Ovary (tissue), 3 donors: ENCODE measurements at regions not wholly inside any gene's neighbourhood (a gene's known extent, or its start where the extent isn't known, plus 50 kb on each side); places are given as distances from the start of the nearest gene placed in this dataset.

ENCODE experiments used
- EP300 ChIP-seq: sonication (generic); formaldehyde crosslinking; IDR thresholded peaks from one replicate; pipeline ENCODE4 v1.6.1; 2017; ENCODE audit warnings: antibody characterized with exemption
- POLR2A ChIP-seq: fragments of 450-650 bp; IDR thresholded peaks from one replicate; pipeline ENCODE4 v1.6.1; 2017; ENCODE audit warnings: antibody characterized with exemption, mild to moderate bottlenecking, moderate library complexity
- TF ChIP-seq, protein P1 (sequence below), 3 donors: fragments of 450-650 bp in 2 of 3; fragments of 200-600 bp in 1 of 3; IDR thresholded peaks; one replicate each; pipeline versions ENCODE4 v1.5.1 to v1.8.0; 2016 to 2022; ENCODE audit warnings: antibody characterized with exemption in 3 of 3, mild to moderate bottlenecking in 1 of 3
- donor health status: DM: no; HTN: no; CAD: no.

DNA sequence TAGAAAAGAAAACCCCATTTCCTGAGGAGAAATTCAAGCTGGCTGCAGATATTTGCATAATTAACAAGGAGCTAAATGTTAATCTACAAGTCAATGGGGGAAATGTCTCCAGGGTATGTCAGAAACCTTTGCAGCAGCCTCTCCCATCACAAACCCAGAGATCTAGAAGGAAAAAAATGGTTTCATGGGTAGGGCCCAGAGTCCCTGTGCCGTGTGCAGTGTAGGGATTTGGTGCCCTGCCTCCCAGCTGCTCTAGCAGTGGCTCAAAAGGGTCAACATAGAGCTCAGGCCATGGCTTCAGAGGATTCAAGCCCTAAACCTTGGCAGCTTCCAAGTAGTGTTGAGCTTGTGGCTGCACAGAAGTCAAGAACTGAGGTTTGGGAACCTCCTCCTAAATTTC lies 290.2 kb upstream of the TMEFF2 start:
- TF ChIP-seq, protein P1, sequence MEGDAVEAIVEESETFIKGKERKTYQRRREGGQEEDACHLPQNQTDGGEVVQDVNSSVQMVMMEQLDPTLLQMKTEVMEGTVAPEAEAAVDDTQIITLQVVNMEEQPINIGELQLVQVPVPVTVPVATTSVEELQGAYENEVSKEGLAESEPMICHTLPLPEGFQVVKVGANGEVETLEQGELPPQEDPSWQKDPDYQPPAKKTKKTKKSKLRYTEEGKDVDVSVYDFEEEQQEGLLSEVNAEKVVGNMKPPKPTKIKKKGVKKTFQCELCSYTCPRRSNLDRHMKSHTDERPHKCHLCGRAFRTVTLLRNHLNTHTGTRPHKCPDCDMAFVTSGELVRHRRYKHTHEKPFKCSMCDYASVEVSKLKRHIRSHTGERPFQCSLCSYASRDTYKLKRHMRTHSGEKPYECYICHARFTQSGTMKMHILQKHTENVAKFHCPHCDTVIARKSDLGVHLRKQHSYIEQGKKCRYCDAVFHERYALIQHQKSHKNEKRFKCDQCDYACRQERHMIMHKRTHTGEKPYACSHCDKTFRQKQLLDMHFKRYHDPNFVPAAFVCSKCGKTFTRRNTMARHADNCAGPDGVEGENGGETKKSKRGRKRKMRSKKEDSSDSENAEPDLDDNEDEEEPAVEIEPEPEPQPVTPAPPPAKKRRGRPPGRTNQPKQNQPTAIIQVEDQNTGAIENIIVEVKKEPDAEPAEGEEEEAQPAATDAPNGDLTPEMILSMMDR (IDR thresholded peaks at IDR 0.05) = no peak
- no peak for TF ChIP-seq EP300
- no peak for TF ChIP-seq POLR2A
